ENCODE measurements at regions not wholly inside any gene's neighbourhood (a gene's known extent, or its start where the extent isn't known, plus 50 kb on each side); places are given as distances from the start of the nearest gene placed in this dataset.

GRCh38 chr4:12414181-12414812, 985.6 kb upstream of the HS3ST1 start:
- ATAC-seq (ENCODE audit: low read depth): no peak
- TF ChIP-seq CTCF (IDR thresholded peaks at IDR 0.05; ENCODE audit: poor library complexity, severe bottlenecking): no peak
- H3K27me3 ChIP-seq (ENCODE audit: insufficient read depth, poor library complexity, severe bottlenecking): no peaks in the 10 kb centered on the region

GRCh38 chr4:12411072-12411471, 982.4 kb upstream of the HS3ST1 start:
- Histone ChIP-seq H3K4me1 (ENCODE audit: insufficient read depth, poor library complexity, severe bottlenecking) (no peaks in the 10 kb centered on the region), H3K9me3 (ENCODE audit: severe bottlenecking) (no peaks in the 10 kb centered on the region), H3K4me3 (ENCODE audit: severe bottlenecking) (no peak overlapping the region), H3K36me3 (ENCODE audit: low read depth) (no peaks in the 10 kb centered on the region), H3K27me3 (ENCODE audit: insufficient read depth, poor library complexity, severe bottlenecking) (no peaks in the 10 kb centered on the region), H3K27ac (ENCODE audit: poor library complexity, severe bottlenecking) (no peak overlapping the region)
- ATAC-seq (ENCODE audit: low read depth) (no peak), DNase-seq (ENCODE audit: low spot score) (no peak)
- no peak for TF ChIP-seq CTCF (IDR thresholded peaks at IDR 0.05; ENCODE audit: poor library complexity, severe bottlenecking)

More at GRCh38 chr4:12414181-12414812, 985.6 kb upstream of the HS3ST1 start:
- Histone ChIP-seq H3K36me3 (ENCODE audit: low read depth) (no peaks in the 10 kb centered on the region), H3K27ac (ENCODE audit: poor library complexity, severe bottlenecking) (no peak overlapping the region), H3K4me1 (ENCODE audit: insufficient read depth, poor library complexity, severe bottlenecking) (no peaks in the 10 kb centered on the region), H3K4me3 (ENCODE audit: severe bottlenecking) (no peak overlapping the region), H3K9me3 (ENCODE audit: severe bottlenecking) (no peaks in the 10 kb centered on the region)
- no peak for DNase-seq (ENCODE audit: low spot score)

- Histone ChIP-seq H3K36me3 (ENCODE audit: low read depth) (no peaks in the 10 kb centered on the region), H3K27me3 (ENCODE audit: insufficient read depth, poor library complexity, severe bottlenecking) (no peaks in the 10 kb centered on the region), H3K4me3 (ENCODE audit: severe bottlenecking) (no peak overlapping the region), H3K9me3 (ENCODE audit: severe bottlenecking) (no peaks in the 10 kb centered on the region), H3K27ac (ENCODE audit: poor library complexity, severe bottlenecking) (no peak overlapping the region), H3K4me1 (ENCODE audit: insufficient read depth, poor library complexity, severe bottlenecking) (no peaks in the 10 kb centered on the region)
- DNase-seq (ENCODE audit: low spot score): no peak
- peak; percentile 62 for TF ChIP-seq CTCF (IDR thresholded peaks at IDR 0.05; ENCODE audit: poor library complexity, severe bottlenecking)
- peak; percentile 97 for ATAC-seq (ENCODE audit: low read depth)
These were observed 981.0 kb upstream of the HS3ST1 start for GRCh38 chr4:12409507-12410190.

GRCh38 chr4:12408364-12408763, 979.7 kb upstream of the HS3ST1 start:
- Histone ChIP-seq H3K36me3 (ENCODE audit: low read depth) (no peaks in the 10 kb centered on the region), H3K27me3 (ENCODE audit: insufficient read depth, poor library complexity, severe bottlenecking) (no peaks in the 10 kb centered on the region), H3K9me3 (ENCODE audit: severe bottlenecking) (no peaks in the 10 kb centered on the region), H3K27ac (ENCODE audit: poor library complexity, severe bottlenecking) (no peak overlapping the region), H3K4me3 (ENCODE audit: severe bottlenecking) (no peak overlapping the region), H3K4me1 (ENCODE audit: insufficient read depth, poor library complexity, severe bottlenecking) (no peaks in the 10 kb centered on the region)
- DNase-seq (ENCODE audit: low spot score): no peak
- TF ChIP-seq CTCF (IDR thresholded peaks at IDR 0.05; ENCODE audit: poor library complexity, severe bottlenecking): no peak
- no peak for ATAC-seq (ENCODE audit: low read depth)

- Histone ChIP-seq H3K36me3 (ENCODE audit: low read depth) (no peaks in the 10 kb centered on the region), H3K4me3 (ENCODE audit: severe bottlenecking) (no peak overlapping the region), H3K27me3 (ENCODE audit: insufficient read depth, poor library complexity, severe bottlenecking) (no peaks in the 10 kb centered on the region), H3K9me3 (ENCODE audit: severe bottlenecking) (no peaks in the 10 kb centered on the region), H3K4me1 (ENCODE audit: insufficient read depth, poor library complexity, severe bottlenecking) (peaks cover 5% of the 10 kb centered on the region), H3K27ac (ENCODE audit: poor library complexity, severe bottlenecking) (no peak overlapping the region)
- no peak for TF ChIP-seq CTCF (IDR thresholded peaks at IDR 0.05; ENCODE audit: poor library complexity, severe bottlenecking)
- DNase-seq (ENCODE audit: low spot score) (no peak), ATAC-seq (ENCODE audit: low read depth) (no peak)
These were observed 974.5 kb upstream of the HS3ST1 start for GRCh38 chr4:12403175-12403574.

Data from RWPE2 (cell line).